GM12874 (cell line): ENCODE measurements at regions not wholly inside any gene's neighbourhood (a gene's known extent, or its start where the extent isn't known, plus 50 kb on each side); places are given as distances from the start of the nearest gene placed in this dataset.

Experiments used
- TF ChIP-seq, protein P1 (sequence below): IDR thresholded peaks from 2 replicates; pipeline ENCODE4 v1.5.1; 2011; ENCODE audit warnings: low read depth, mild to moderate bottlenecking, control low read depth, low read length, moderate library complexity; ENCODE audit not compliant: insufficient read depth

DNA sequence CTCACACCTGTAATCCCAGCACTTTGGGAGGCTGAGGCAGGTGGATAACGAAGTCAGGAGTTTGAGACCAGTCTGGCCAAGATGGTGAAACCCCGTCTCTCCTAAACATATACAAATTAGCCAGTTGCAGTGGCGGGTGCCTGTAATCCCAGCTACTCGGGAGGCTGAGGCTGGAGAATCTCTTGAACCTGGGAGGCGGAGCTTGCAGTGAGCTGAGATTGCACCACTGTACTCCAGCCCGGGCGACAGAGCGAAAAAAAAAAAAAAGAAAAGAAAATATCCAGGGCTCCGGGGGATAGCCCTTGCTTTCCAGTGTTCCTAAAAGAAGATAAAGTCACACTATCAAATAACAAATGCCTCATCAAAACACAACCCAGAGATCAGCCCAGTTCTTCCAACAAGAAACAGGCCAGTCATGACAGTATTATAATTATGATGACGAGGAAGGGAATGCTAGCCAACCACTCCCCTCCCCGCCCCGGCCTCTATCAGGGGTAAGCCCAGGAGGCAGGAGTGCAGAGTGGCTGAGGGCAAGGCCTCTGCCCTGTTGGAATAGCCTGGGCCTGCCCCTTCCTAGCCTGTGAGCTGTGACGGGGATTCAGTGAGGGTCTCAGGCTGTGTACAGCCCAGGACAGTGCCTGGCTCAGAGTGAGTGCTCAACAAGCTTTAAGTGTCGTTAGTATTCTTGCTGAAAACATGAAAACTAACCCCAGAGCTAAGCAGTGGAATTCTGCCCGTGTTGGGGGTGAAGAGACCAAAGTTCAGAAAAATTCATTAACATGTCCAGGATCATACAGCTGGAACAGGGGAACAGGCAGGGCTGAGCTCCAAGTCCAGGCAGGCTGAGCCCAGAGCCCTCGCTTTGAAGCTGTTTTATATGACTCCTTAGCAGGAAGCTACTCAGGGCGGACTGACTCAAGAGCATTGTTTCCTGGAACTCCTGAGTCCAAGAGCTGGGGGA, 54.3 kb downstream of the FAM241B start:
- TF ChIP-seq, protein P1, sequence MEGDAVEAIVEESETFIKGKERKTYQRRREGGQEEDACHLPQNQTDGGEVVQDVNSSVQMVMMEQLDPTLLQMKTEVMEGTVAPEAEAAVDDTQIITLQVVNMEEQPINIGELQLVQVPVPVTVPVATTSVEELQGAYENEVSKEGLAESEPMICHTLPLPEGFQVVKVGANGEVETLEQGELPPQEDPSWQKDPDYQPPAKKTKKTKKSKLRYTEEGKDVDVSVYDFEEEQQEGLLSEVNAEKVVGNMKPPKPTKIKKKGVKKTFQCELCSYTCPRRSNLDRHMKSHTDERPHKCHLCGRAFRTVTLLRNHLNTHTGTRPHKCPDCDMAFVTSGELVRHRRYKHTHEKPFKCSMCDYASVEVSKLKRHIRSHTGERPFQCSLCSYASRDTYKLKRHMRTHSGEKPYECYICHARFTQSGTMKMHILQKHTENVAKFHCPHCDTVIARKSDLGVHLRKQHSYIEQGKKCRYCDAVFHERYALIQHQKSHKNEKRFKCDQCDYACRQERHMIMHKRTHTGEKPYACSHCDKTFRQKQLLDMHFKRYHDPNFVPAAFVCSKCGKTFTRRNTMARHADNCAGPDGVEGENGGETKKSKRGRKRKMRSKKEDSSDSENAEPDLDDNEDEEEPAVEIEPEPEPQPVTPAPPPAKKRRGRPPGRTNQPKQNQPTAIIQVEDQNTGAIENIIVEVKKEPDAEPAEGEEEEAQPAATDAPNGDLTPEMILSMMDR, result no peak

- TF ChIP-seq, protein P1, result no peak
Measured at GRCh38 chr10:69684981-69685353, 54.9 kb downstream of the FAM241B start.

DNA sequence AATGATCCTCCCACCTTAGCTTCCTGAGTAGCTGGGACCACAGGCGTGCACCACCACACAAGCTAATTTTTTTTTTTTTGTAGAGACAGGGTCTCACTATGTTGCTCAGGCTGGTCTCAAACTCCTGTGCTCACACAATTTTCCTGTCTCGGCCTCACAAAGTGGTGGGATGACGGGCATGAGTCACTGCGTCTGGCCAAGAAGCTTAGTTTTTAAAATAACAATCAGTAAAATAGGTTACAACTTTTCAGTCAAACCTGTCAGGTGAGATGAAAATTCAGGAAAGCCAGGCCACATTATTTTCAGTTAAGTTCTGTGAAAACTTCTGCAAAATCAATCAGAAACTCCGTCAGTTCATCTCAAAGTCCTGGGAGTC, 55.4 kb downstream of the FAM241B start:
- TF ChIP-seq, protein P1, result no peak

- TF ChIP-seq, protein P1, result no peak
Measured at GRCh38 chr10:69685802-69686585, 55.9 kb downstream of the FAM241B start.

GRCh38 chr10:69686866-69687265, 56.8 kb downstream of the FAM241B start:
- TF ChIP-seq, protein P1, result no peak

- TF ChIP-seq, protein P1, result no peak
Measured at GRCh38 chr10:69687426-69687825, 57.4 kb downstream of the FAM241B start.

- TF ChIP-seq, protein P1, result no peak
Measured at GRCh38 chr10:69692267-69692666, 62.2 kb downstream of the FAM241B start.
